ENCODE measurements at regions not wholly inside any gene's neighbourhood (a gene's known extent, or its start where the extent isn't known, plus 50 kb on each side); places are given as distances from the start of the nearest gene placed in this dataset.
"Not testable (repeated sequence)": the region's sequence is repeated elsewhere in the genome, so short reads cannot be mapped to it uniquely, and the experiment has no call there.

- no peak for DNase-seq
These were observed 226.2 kb downstream of the TTLL2 start for GRCh38 chr6:167550941-167551627.

GRCh38 chr6:167551628-167552257 lies 226.9 kb downstream of the TTLL2 start:
- DNase-seq, result no peak

- DNase-seq, result no peak
These were observed 227.4 kb downstream of the TTLL2 start for GRCh38 chr6:167552258-167552630.

GRCh38 chr6:167552961-167553735 lies 228.3 kb downstream of the TTLL2 start:
- DNase-seq, result no peak

- no peak for DNase-seq
These were observed 228.8 kb downstream of the TTLL2 start for GRCh38 chr6:167553736-167554119.

- DNase-seq, result no peak
These were observed 230.0 kb downstream of the TTLL2 start for GRCh38 chr6:167554854-167555253.

GRCh38 chr6:167555836-167556235 lies 230.9 kb downstream of the TTLL2 start:
- no peak for DNase-seq

- DNase-seq, result no peak
These were observed 232.8 kb downstream of the TTLL2 start for GRCh38 chr6:167557675-167558074.

- no peak for DNase-seq
These were observed 233.6 kb downstream of the TTLL2 start for GRCh38 chr6:167558246-167559177.

GRCh38 chr6:167559675-167560479 lies 235.0 kb downstream of the TTLL2 start:
- no peak for DNase-seq

- DNase-seq, result no peak
These were observed 236.0 kb downstream of the TTLL2 start for GRCh38 chr6:167560673-167561569.

GRCh38 chr6:167562862-167563261 lies 238.0 kb downstream of the TTLL2 start:
- DNase-seq, result not testable (repeated sequence)

- no peak for DNase-seq
These were observed 239.7 kb downstream of the TTLL2 start for GRCh38 chr6:167564416-167565250.

- no peak for DNase-seq
These were observed 240.5 kb downstream of the TTLL2 start for GRCh38 chr6:167565388-167565787.

GRCh38 chr6:167565884-167566599 lies 241.2 kb downstream of the TTLL2 start:
- DNase-seq, result no peak

- DNase-seq, result no peak
These were observed 241.8 kb downstream of the TTLL2 start for GRCh38 chr6:167566711-167567141.

- DNase-seq, result no peak
These were observed 242.5 kb downstream of the TTLL2 start for GRCh38 chr6:167567142-167568033.

- DNase-seq, result no peak
These were observed 243.6 kb downstream of the TTLL2 start for GRCh38 chr6:167568407-167569024.

All from DMS 273 treated with DMSO at 0.1 percent for 48 hours (cell line).